BLaER1 treated with 17β-estradiol and CSF1 and Interleukin-3, amounts not matched to agents 10 nM and 100 nM (cell line): ENCODE measurements at regions not wholly inside any gene's neighbourhood (a gene's known extent, or its start where the extent isn't known, plus 50 kb on each side); places are given as distances from the start of the nearest gene placed in this dataset.

Source experiments
- H3K27ac ChIP-seq, 11 experiments: shearing (Covaris generic); formaldehyde crosslinking; 2 replicates each; pipeline ENCODE4 v1.8.1; 2022
- H3K27me3 ChIP-seq, 11 experiments: shearing (Covaris generic); formaldehyde crosslinking; 2 replicates each; pipeline ENCODE4 v1.8.1; 2022
- H3K36me3 ChIP-seq, 11 experiments: shearing (Covaris generic); formaldehyde crosslinking; 2 replicates each; pipeline ENCODE4 v1.8.1; 2022
- H3K4me1 ChIP-seq, 10 experiments: shearing (Covaris generic); formaldehyde crosslinking; 2 replicates each; pipeline ENCODE4 v1.8.1; 2022
- H3K4me2 ChIP-seq, 11 experiments: shearing (Covaris generic); formaldehyde crosslinking; 2 replicates each; pipeline ENCODE4 v1.8.1; 2022
- H3K4me3 ChIP-seq, 10 experiments: shearing (Covaris generic); formaldehyde crosslinking; 2 replicates each; pipeline ENCODE4 v1.8.1; 2022
- H3K9ac ChIP-seq, 11 experiments: shearing (Covaris generic); formaldehyde crosslinking; 2 replicates each; pipeline ENCODE4 v1.8.1; 2022
- H3K9me3 ChIP-seq, 11 experiments: shearing (Covaris generic); formaldehyde crosslinking; replicated peaks in 1 of 11; 2 replicates each; pipeline ENCODE4 v1.8.1; 2022
- H4K20me1 ChIP-seq, 11 experiments: shearing (Covaris generic); formaldehyde crosslinking; 2 replicates each; pipeline ENCODE4 v1.8.1; 2022
- Cebpa-rat ChIP-seq, 11 experiments: shearing (Covaris generic); IDR thresholded peaks; 2 replicates each; pipeline ENCODE4 v1.8.1; 2022

DNA sequence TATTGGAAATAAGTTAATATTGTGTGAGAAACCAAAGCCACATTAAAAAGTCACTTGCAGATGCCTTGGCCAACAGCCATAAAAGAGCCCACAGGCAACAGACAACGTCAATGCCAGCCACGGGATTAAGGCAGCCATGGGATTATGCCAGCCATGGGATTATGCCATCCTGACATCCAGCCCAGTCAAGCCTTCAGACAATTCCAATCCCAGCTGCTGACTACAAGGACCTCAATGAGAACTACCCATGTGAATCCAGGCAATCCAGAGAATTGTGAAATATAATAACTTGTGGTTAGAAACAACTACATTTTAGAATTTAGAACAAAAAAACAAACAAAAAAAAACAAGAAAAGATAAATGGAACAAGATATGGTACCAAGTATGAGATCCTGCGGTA is 356.6 kb downstream of the EFNB2 start:
- peaks cover 16 to 31% (median 28%) of the 10 kb centered on the region in 11 experiments for H3K9me3 ChIP-seq
- H3K9ac ChIP-seq = no peak overlapping the region
- H3K27ac ChIP-seq = no peak overlapping the region
- no peak overlapping the region for H3K4me2 ChIP-seq
- H3K4me1 ChIP-seq = peaks cover 0 to 27% (median 22%) of the 10 kb centered on the region in 10 experiments; a peak in 16 of 20 replicates
- TF ChIP-seq Cebpa-rat (IDR thresholded peaks at IDR 0.05) = no peak
- peaks cover 0 to 5% (median 0%) of the 10 kb centered on the region in 11 experiments; a peak in 1 of 22 replicates for H3K36me3 ChIP-seq
- H3K4me3 ChIP-seq = no peak overlapping the region
- H4K20me1 ChIP-seq = no peaks in the 10 kb centered on the region
- H3K27me3 ChIP-seq = no peaks in the 10 kb centered on the region

DNA sequence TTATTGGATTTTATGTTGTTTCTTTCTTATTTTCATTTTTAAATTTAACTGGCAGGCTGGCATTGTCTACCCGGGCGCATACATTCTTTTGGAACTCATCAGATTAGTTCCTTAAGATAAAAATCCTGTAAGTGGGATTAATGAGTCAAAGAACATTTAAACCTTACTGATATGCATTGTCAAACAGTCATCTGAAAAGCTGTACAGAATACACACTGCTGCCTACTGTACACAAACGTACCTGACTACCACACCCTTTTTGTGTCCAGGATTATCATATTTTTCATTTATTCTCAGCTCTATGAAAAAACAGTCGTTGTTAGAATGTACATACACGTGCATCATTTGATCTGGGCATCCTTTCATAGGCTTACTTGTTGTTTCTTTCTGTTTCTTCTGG is 358.3 kb downstream of the EFNB2 start:
- TF ChIP-seq Cebpa-rat (IDR thresholded peaks at IDR 0.05) = no peak
- no peaks in the 10 kb centered on the region for H3K27me3 ChIP-seq
- no peak overlapping the region for H3K27ac ChIP-seq
- H3K9ac ChIP-seq = no peak overlapping the region
- no peaks in the 10 kb centered on the region for H4K20me1 ChIP-seq
- peaks cover 0 to 5% (median 0%) of the 10 kb centered on the region in 11 experiments; a peak in 1 of 22 replicates for H3K36me3 ChIP-seq
- no peak overlapping the region for H3K4me3 ChIP-seq
- H3K4me1 ChIP-seq = peaks cover 0 to 10% (median 6%) of the 10 kb centered on the region in 10 experiments; a peak in 17 of 20 replicates
- H3K9me3 ChIP-seq = peaks cover 16 to 31% (median 28%) of the 10 kb centered on the region in 11 experiments
- no peak overlapping the region for H3K4me2 ChIP-seq

DNA sequence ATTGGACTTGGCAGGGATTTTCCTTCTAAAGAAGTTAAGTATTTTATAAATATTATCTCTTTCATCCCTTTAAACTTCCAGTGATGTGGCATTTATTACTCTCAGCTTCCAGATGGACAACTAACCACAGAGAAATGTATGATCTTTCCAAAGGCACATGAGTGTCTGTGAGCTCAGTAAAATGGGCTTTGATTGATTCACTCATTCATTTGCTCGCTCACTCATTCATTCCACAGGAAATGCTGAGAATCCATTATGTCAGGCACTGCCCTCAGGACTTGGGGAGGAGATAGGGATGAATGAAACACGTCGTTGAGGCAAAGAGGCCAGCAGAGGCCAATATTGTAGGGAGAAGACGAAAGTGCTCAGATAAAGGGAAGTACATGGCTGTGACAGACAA is 359.3 kb downstream of the EFNB2 start:
- H3K4me2 ChIP-seq = no peak overlapping the region

DNA sequence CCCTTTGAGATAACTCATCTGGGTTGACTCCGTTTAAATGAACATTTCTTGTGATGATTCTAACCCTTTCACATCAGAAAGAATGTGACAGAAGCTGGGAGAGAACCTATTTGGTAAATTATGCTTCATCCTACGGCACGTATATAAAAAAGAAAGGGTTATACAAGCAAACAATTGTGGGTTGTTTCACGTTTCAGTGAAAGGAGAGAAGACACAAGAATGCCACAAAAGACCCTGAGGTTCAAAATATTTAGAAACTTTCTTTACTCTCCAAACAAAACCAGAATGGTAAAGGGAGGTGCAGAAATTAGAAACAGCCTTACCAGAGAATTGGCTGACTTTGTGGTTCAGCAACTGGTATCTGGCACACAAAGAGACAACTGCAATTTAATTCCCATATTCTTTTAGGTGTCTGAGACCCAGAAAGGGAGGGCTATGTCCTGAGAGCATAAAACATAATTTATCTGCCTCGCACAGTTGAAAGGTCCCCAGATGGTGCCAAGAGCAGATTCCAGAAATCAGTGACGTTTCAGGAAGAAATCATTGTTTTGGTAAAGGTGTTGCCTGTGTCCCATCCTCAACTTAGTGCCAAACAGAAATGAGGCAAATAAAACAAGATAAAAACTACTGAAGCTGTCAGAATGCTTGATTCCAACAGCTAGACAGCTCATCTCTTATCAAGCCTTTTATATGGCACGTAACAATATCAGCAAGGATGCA is 361.4 kb downstream of the EFNB2 start:
- TF ChIP-seq Cebpa-rat (IDR thresholded peaks at IDR 0.05) = no peak
- H3K27me3 ChIP-seq = no peaks in the 10 kb centered on the region
- peaks cover 0 to 10% (median 0%) of the 10 kb centered on the region in 10 experiments; a peak in 5 of 20 replicates for H3K4me1 ChIP-seq

More for the DNA sequence above, 359.3 kb downstream of the EFNB2 start:
- H3K4me3 ChIP-seq = no peak overlapping the region
- peaks cover 16 to 28% (median 27%) of the 10 kb centered on the region in 11 experiments for H3K9me3 ChIP-seq
- H3K9ac ChIP-seq = no peak overlapping the region
- peaks cover 0 to 9% (median 0%) of the 10 kb centered on the region in 10 experiments; a peak in 2 of 20 replicates for H3K4me1 ChIP-seq
- H4K20me1 ChIP-seq = no peaks in the 10 kb centered on the region
- peaks cover 0 to 5% (median 0%) of the 10 kb centered on the region in 11 experiments; a peak in 1 of 22 replicates for H3K36me3 ChIP-seq
- TF ChIP-seq Cebpa-rat (IDR thresholded peaks at IDR 0.05) = no peak
- H3K27ac ChIP-seq = no peak overlapping the region
- H3K27me3 ChIP-seq = no peaks in the 10 kb centered on the region

DNA sequence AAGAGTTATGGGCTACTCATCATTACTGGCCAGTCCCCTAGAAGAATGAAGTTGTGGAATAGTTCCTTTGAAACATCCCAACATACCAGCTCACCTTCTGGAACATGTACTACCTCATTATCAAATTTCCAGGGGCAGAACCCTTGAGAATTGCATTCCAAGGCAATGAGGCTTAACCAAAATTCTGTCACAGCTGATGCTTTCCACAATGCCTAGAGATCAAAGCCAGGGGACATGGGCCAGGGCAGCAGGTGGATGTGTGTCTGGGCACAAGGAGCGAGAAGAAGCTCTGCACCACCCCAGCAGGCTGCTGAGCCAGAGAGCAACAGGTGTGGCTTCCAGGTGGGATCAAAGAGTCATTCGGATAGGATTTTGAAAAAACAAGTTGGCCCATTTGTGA is 362.1 kb downstream of the EFNB2 start:
- peaks cover 0 to 10% (median 0%) of the 10 kb centered on the region in 10 experiments; a peak in 5 of 20 replicates for H3K4me1 ChIP-seq
- no peaks in the 10 kb centered on the region for H4K20me1 ChIP-seq
- H3K4me3 ChIP-seq = no peak overlapping the region
- H3K9me3 ChIP-seq = peaks cover 0 to under 1% (median 0%) of the 10 kb centered on the region in 11 experiments; a peak in 3 of 22 replicates
- TF ChIP-seq Cebpa-rat (IDR thresholded peaks at IDR 0.05) = no peak
- H3K9ac ChIP-seq = no peak overlapping the region
- no peak overlapping the region for H3K27ac ChIP-seq
- no peaks in the 10 kb centered on the region for H3K36me3 ChIP-seq
- H3K4me2 ChIP-seq = no peak overlapping the region
- H3K27me3 ChIP-seq = no peaks in the 10 kb centered on the region

More for the DNA sequence above, 361.4 kb downstream of the EFNB2 start:
- Histone ChIP-seq H3K4me2 (no peak overlapping the region), H3K9me3 (peaks cover 0 to 8% (median 6%) of the 10 kb centered on the region in 11 experiments; a peak in 18 of 22 replicates), H3K9ac (no peak overlapping the region), H3K36me3 (no peaks in the 10 kb centered on the region), H3K4me3 (no peak overlapping the region), H3K27ac (no peak overlapping the region), H4K20me1 (no peaks in the 10 kb centered on the region)

DNA sequence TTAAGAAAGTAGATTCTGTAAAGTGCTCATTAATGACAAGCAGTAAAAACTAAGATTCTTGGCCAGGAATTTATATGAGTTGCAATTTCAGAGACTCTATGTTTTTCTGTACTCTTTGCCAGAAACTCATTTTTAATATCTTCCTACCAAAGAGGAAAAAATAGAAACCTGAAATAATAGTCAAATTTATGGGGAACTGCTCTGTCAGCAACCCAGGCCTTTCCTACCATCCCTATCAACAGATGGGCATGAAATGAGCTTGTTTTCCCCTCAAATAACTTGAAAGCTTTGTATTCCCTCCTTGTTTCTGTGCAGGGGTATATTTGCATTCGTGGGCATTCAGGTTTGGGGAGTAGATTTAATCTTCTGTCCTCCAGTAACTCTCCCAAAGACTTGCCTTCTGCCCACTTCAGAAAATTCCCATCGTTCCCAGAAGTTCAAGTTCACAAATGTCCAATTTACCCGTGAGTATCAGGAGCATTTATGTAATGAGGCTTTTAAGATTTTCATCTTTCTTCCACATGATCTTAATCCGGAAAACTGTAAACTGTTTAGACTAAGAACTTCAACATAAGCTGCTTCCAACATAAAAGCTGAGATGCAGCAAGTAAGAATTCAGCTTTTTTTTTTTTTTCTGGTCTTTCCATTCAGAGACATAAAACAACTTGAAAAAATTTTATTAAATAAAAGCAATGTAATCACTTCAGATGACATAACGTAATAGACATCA is 363.1 kb downstream of the EFNB2 start:
- Histone ChIP-seq H4K20me1 (no peaks in the 10 kb centered on the region), H3K9me3 (peaks cover 0 to 5% (median 0%) of the 10 kb centered on the region in 11 experiments; a peak in 6 of 22 replicates), H3K9ac (no peak overlapping the region), H3K27ac (no peak overlapping the region), H3K4me2 (no peak overlapping the region), H3K27me3 (no peaks in the 10 kb centered on the region), H3K4me3 (no peak overlapping the region), H3K4me1 (peaks cover 0 to 10% (median 0%) of the 10 kb centered on the region in 10 experiments; a peak in 5 of 20 replicates), H3K36me3 (no peaks in the 10 kb centered on the region)
- TF ChIP-seq Cebpa-rat (IDR thresholded peaks at IDR 0.05) = no peak

DNA sequence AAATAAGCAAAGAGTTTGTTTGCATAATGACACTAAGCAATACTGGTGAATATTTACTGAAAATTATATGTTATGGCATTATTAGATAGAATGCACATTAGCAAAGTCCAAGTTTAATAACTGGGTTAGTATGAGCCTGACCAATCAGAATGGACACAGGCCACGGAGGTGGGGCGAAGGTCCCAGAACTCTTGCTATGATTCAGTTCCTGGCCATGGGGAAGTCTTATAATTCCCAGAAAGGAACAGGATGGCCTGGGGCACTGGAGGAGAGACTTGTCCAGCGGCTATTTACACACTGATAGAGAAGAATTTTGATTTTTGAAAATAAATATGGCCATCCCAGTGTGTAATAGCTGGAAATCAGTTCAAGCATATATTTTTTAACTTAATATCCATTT is 372.0 kb downstream of the EFNB2 start:
- Histone ChIP-seq H3K27ac (no peak overlapping the region), H3K9me3 (peaks cover 0 to 19% (median 13%) of the 10 kb centered on the region in 11 experiments; a peak in 14 of 22 replicates), H4K20me1 (no peaks in the 10 kb centered on the region), H3K36me3 (no peaks in the 10 kb centered on the region), H3K4me1 (peaks cover 6 to 14% (median 10%) of the 10 kb centered on the region in 10 experiments; a peak in 18 of 20 replicates), H3K27me3 (no peaks in the 10 kb centered on the region), H3K9ac (no peak overlapping the region), H3K4me2 (no peak overlapping the region), H3K4me3 (no peak overlapping the region)
- no peak for TF ChIP-seq Cebpa-rat (IDR thresholded peaks at IDR 0.05)

DNA sequence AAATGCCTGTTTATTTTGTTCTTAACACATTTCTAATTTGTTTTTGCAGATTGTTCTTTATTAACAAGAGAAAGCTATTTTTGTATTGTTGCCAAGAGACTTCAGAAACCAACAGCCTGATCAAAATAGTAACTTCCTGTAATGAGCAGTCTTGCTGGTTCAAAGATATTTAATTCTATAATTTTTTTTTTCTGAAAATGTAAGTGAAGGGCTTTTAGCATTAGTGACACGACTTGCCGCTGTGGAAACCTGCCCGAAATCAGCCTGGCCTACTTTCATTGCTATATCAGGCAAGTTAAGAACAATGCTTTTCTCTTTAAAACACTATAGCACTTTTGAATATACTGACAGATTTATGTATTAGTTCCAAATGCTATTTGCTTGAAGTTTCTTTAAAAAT is 374.3 kb downstream of the EFNB2 start:
- no peaks in the 10 kb centered on the region for H3K36me3 ChIP-seq
- H3K4me1 ChIP-seq = peaks cover 6 to 14% (median 10%) of the 10 kb centered on the region in 10 experiments; a peak in 18 of 20 replicates
- H4K20me1 ChIP-seq = no peaks in the 10 kb centered on the region
- no peak for TF ChIP-seq Cebpa-rat (IDR thresholded peaks at IDR 0.05)
- no peak overlapping the region for H3K27ac ChIP-seq
- peak overlapping the region in 9 of 11 experiments; percentile 32 to 73 (median 43); a peak in 18 of 22 replicates for H3K4me2 ChIP-seq
- H3K4me3 ChIP-seq = no peak overlapping the region
- H3K27me3 ChIP-seq = no peaks in the 10 kb centered on the region
- peak overlapping the region in 1 of 11 experiments; percentile 28; a peak in 1 of 22 replicates for H3K9ac ChIP-seq
- peaks cover 0 to 17% (median 10%) of the 10 kb centered on the region in 11 experiments; a peak in 11 of 22 replicates for H3K9me3 ChIP-seq
